Activated naive CD4-positive, alpha-beta T cell treated with anti-CD3 and anti-CD28 coated beads, Interleukin-2, amount 50 U/mL, for 72 hours (primary cell): ENCODE measurements at regions not wholly inside any gene's neighbourhood (a gene's known extent, or its start where the extent isn't known, plus 50 kb on each side); places are given as distances from the start of the nearest gene placed in this dataset.
"Not testable (repeated sequence)": the region's sequence is repeated elsewhere in the genome, so short reads cannot be mapped to it uniquely, and the experiment has no call there.

ENCODE experiments used
- ATAC-seq, 2 donors: fragments of 150-1000 bp; cut with Tn5 transposase; 2 replicates each; pipeline ENCODE4 v1.10.0; 2021; ENCODE audit warnings: mild to moderate bottlenecking in 2 of 2, moderate library complexity in 2 of 2
- DNase-seq, 2 donors: peaks; one replicate each; pipeline ENCODE4 v3.0.0; 2021 to 2022; ENCODE audit warnings: low spot score in 2 of 2
- H3K27ac Mint-ChIP-seq, 2 donors: one replicate each; pipeline ENCODE4 v1.8.0; 2022; ENCODE audit warnings: mild to moderate bottlenecking in 2 of 2, mixed read lengths in 2 of 2
- H3K36me3 Mint-ChIP-seq, 2 donors: one replicate each; pipeline ENCODE4 v1.8.0; 2022; ENCODE audit warnings: mixed read lengths in 2 of 2
- H3K9me3 Mint-ChIP-seq, 2 donors: one replicate each; pipeline ENCODE4 v1.8.0; 2022; ENCODE audit warnings: mixed read lengths in 2 of 2

GRCh38 chr6:25142506-25142905 is 136.7 kb upstream of the CARMIL1 start:
- Mint-ChIP-seq H3K9me3 (peaks cover 0 to 4% of the 10 kb centered on the region in 2 donors), H3K27ac (no peak overlapping the region), H3K36me3 (peaks cover 5 to 24% of the 10 kb centered on the region in 2 donors)
- ATAC-seq: no peak
- no peak for DNase-seq

GRCh38 chr6:25144919-25145318 is 134.3 kb upstream of the CARMIL1 start:
- peaks cover 5 to 43% of the 10 kb centered on the region in 2 donors for H3K36me3 Mint-ChIP-seq
- DNase-seq (no peak), ATAC-seq (no peak)
- H3K27ac Mint-ChIP-seq: no peak overlapping the region
- H3K9me3 Mint-ChIP-seq: peaks cover 0 to 25% of the 10 kb centered on the region in 2 donors

- Mint-ChIP-seq H3K9me3 (peaks cover 0 to 29% of the 10 kb centered on the region in 2 donors), H3K36me3 (peaks cover 5 to 48% of the 10 kb centered on the region in 2 donors), H3K27ac (no peak overlapping the region)
- DNase-seq (no peak), ATAC-seq (peak in 1 of 2 donors; percentile 99)
These were observed 132.0 kb upstream of the CARMIL1 start for GRCh38 chr6:25147223-25147622.

- Mint-ChIP-seq H3K27ac (no peak overlapping the region), H3K9me3 (peaks cover 0 to 24% of the 10 kb centered on the region in 2 donors), H3K36me3 (peaks cover 5 to 40% of the 10 kb centered on the region in 2 donors)
- ATAC-seq (no peak), DNase-seq (no peak)
These were observed 129.1 kb upstream of the CARMIL1 start for GRCh38 chr6:25150031-25150430.

GRCh38 chr6:25150863-25151262 is 128.3 kb upstream of the CARMIL1 start:
- Mint-ChIP-seq H3K36me3 (peaks cover 5 to 48% of the 10 kb centered on the region in 2 donors), H3K27ac (no peak overlapping the region), H3K9me3 (peaks cover 0 to 29% of the 10 kb centered on the region in 2 donors)
- DNase-seq (no peak), ATAC-seq (no peak)

- no peak for ATAC-seq
- peaks cover 5 to 58% of the 10 kb centered on the region in 2 donors for H3K36me3 Mint-ChIP-seq
These were observed 126.1 kb upstream of the CARMIL1 start for GRCh38 chr6:25153079-25153478.

GRCh38 chr6:25154034-25154596 is 125.1 kb upstream of the CARMIL1 start:
- ATAC-seq (no peak), DNase-seq (no peak)
- H3K9me3 Mint-ChIP-seq: peaks cover 0 to 25% of the 10 kb centered on the region in 2 donors
- peaks cover 6 to 54% of the 10 kb centered on the region in 2 donors for H3K36me3 Mint-ChIP-seq
- no peak overlapping the region for H3K27ac Mint-ChIP-seq

More at GRCh38 chr6:25153079-25153478, 126.1 kb upstream of the CARMIL1 start:
- Mint-ChIP-seq H3K9me3 (peaks cover 0 to 31% of the 10 kb centered on the region in 2 donors), H3K27ac (peak overlapping the region in 1 of 2 donors; percentile 34)
- no peak for DNase-seq

- ATAC-seq: no peak
- peaks cover 0 to 27% of the 10 kb centered on the region in 2 donors for H3K9me3 Mint-ChIP-seq
- no peak for DNase-seq
- H3K27ac Mint-ChIP-seq: peak overlapping the region in 1 of 2 donors; percentile 19
- peaks cover 11 to 54% of the 10 kb centered on the region in 2 donors for H3K36me3 Mint-ChIP-seq
These were observed 124.0 kb upstream of the CARMIL1 start for GRCh38 chr6:25155211-25155610.

- Mint-ChIP-seq H3K36me3 (peaks cover 13 to 52% of the 10 kb centered on the region in 2 donors), H3K9me3 (peaks cover 0 to 30% of the 10 kb centered on the region in 2 donors), H3K27ac (no peak overlapping the region)
- DNase-seq (no peak), ATAC-seq (no peak)
These were observed 123.1 kb upstream of the CARMIL1 start for GRCh38 chr6:25156123-25156522.

GRCh38 chr6:25157183-25157582 is 122.0 kb upstream of the CARMIL1 start:
- no peak overlapping the region for H3K27ac Mint-ChIP-seq
- peaks cover 13 to 59% of the 10 kb centered on the region in 2 donors for H3K36me3 Mint-ChIP-seq
- ATAC-seq: no peak

GRCh38 chr6:25157842-25158241 is 121.3 kb upstream of the CARMIL1 start:
- Mint-ChIP-seq H3K27ac (no peak overlapping the region), H3K36me3 (peaks cover 13 to 59% of the 10 kb centered on the region in 2 donors), H3K9me3 (peaks cover 0 to 32% of the 10 kb centered on the region in 2 donors)
- ATAC-seq: no peak
- DNase-seq: no peak

More at GRCh38 chr6:25157183-25157582, 122.0 kb upstream of the CARMIL1 start:
- no peak for DNase-seq
- peaks cover 0 to 32% of the 10 kb centered on the region in 2 donors for H3K9me3 Mint-ChIP-seq

GRCh38 chr6:25160134-25160533 is 119.0 kb upstream of the CARMIL1 start:
- not testable (repeated sequence) for DNase-seq, ATAC-seq
- Mint-ChIP-seq H3K9me3 (peaks cover 0 to 37% of the 10 kb centered on the region in 2 donors), H3K36me3 (peaks cover 18 to 70% of the 10 kb centered on the region in 2 donors), H3K27ac (peak overlapping the region in 1 of 2 donors; percentile 18)

- Mint-ChIP-seq H3K9me3 (peaks cover 0 to 14% of the 10 kb centered on the region in 2 donors), H3K27ac (peak overlapping the region in 1 of 2 donors; percentile 24), H3K36me3 (peaks cover 8 to 30% of the 10 kb centered on the region in 2 donors)
- DNase-seq: no peak
- ATAC-seq: no peak
These were observed 114.0 kb upstream of the CARMIL1 start for GRCh38 chr6:25165177-25165576.

GRCh38 chr6:25165800-25166199 is 113.4 kb upstream of the CARMIL1 start:
- peak overlapping the region; percentile 7 to 24 for H3K27ac Mint-ChIP-seq
- H3K36me3 Mint-ChIP-seq: peaks cover 5 to 25% of the 10 kb centered on the region in 2 donors
- ATAC-seq (no peak), DNase-seq (no peak)
- peaks cover 0 to 11% of the 10 kb centered on the region in 2 donors for H3K9me3 Mint-ChIP-seq

- H3K27ac Mint-ChIP-seq: peak overlapping the region; percentile 1 to 52
- H3K9me3 Mint-ChIP-seq: peaks cover 0 to 5% of the 10 kb centered on the region in 2 donors
- DNase-seq (no peak), ATAC-seq (no peak)
- H3K36me3 Mint-ChIP-seq: peaks cover 5 to 15% of the 10 kb centered on the region in 2 donors
These were observed 112.0 kb upstream of the CARMIL1 start for GRCh38 chr6:25166955-25167748.

GRCh38 chr6:25167961-25168360 is 111.2 kb upstream of the CARMIL1 start:
- H3K27ac Mint-ChIP-seq: no peak overlapping the region
- H3K36me3 Mint-ChIP-seq: peaks cover 5 to 22% of the 10 kb centered on the region in 2 donors
- DNase-seq (no peak), ATAC-seq (no peak)
- H3K9me3 Mint-ChIP-seq: peaks cover 0 to 8% of the 10 kb centered on the region in 2 donors

- ATAC-seq (no peak), DNase-seq (no peak)
- Mint-ChIP-seq H3K9me3 (peaks cover 0 to 13% of the 10 kb centered on the region in 2 donors), H3K27ac (no peak overlapping the region), H3K36me3 (peaks cover 5 to 26% of the 10 kb centered on the region in 2 donors)
These were observed 110.5 kb upstream of the CARMIL1 start for GRCh38 chr6:25168637-25169036.
